OCI-LY3 (cell line): ENCODE measurements at regions not wholly inside any gene's neighbourhood (a gene's known extent, or its start where the extent isn't known, plus 50 kb on each side); places are given as distances from the start of the nearest gene placed in this dataset.

ENCODE experiments used
- H2AFZ ChIP-seq: fragments of 200-600, 300-600 bp; shearing (Covaris generic); 2 replicates; pipeline ENCODE4 v1.6.0; 2014; ENCODE audit warnings: antibody characterized with exemption, low read depth, low read length
- H3K27ac ChIP-seq: fragments of 200-600, 300-600 bp; sonication (generic); 2 replicates; pipeline ENCODE4 v1.5.1; 2014; ENCODE audit warnings: mild to moderate bottlenecking, low read length, moderate library complexity, mixed read lengths
- H3K27me3 ChIP-seq: fragments of 200-600, 300-600 bp; sonication (generic); 2 replicates; pipeline ENCODE4 v1.6.1; 2014; ENCODE audit warnings: low read depth, low read length, mixed read lengths
- H3K36me3 ChIP-seq: fragments of 200-600, 300-600 bp; sonication (generic); replicated peaks from 2 replicates; pipeline ENCODE3; 2014; ENCODE audit warnings: low read depth, low read length, mixed read lengths
- H3K4me1 ChIP-seq: fragments of 300-600, 200-600 bp; sonication (generic); 2 replicates; pipeline ENCODE4 v1.6.1; 2014; ENCODE audit warnings: low read length, mixed read lengths
- H3K4me2 ChIP-seq: fragments of 200-600, 300-600 bp; sonication (generic); 2 replicates; pipeline ENCODE4 v1.6.1; 2014; ENCODE audit warnings: low read length, mixed read lengths
- H3K4me3 ChIP-seq: fragments of 300-600, 200-600 bp; sonication (generic); 2 replicates; pipeline ENCODE4 v1.5.1; 2014; ENCODE audit warnings: antibody characterized with exemption, mild to moderate bottlenecking, low read length, moderate library complexity
- H3K79me2 ChIP-seq: fragments of 300-600, 200-600 bp; shearing (Covaris generic); 2 replicates; pipeline ENCODE4 v1.6.1; 2014; ENCODE audit warnings: mild to moderate bottlenecking, low read length, mixed read lengths
- H3K9ac ChIP-seq: fragments of 300-600, 200-600 bp; shearing (Covaris generic); 2 replicates; pipeline ENCODE4 v1.6.0; 2014; ENCODE audit warnings: mild to moderate bottlenecking, low read length, moderate library complexity
- H3K9me3 ChIP-seq: fragments of 200-600, 300-600 bp; shearing (Covaris generic); 2 replicates; pipeline ENCODE4 v1.6.1; 2014; ENCODE audit warnings: low read length, mixed read lengths; ENCODE audit not compliant: insufficient read depth
- H4K20me1 ChIP-seq: fragments of 200-600, 300-600 bp; sonication (generic); 2 replicates; pipeline ENCODE4 v1.6.1; 2016; ENCODE audit warnings: low read length, mixed read lengths; ENCODE audit not compliant: insufficient read depth
- CTCF ChIP-seq: fragments of 200-600, 300-600 bp; sonication (generic); IDR thresholded peaks from 2 replicates; pipeline ENCODE4 v1.5.1; 2014; ENCODE audit warnings: antibody characterized with exemption, low read length, low read depth
- EZH2phosphoT487 ChIP-seq: fragments of 200-600 bp; shearing (Covaris generic); IDR thresholded peaks from 2 replicates; pipeline ENCODE4 v1.6.1; 2018; ENCODE audit warnings: antibody characterized with exemption, mixed run types, low read depth

DNA sequence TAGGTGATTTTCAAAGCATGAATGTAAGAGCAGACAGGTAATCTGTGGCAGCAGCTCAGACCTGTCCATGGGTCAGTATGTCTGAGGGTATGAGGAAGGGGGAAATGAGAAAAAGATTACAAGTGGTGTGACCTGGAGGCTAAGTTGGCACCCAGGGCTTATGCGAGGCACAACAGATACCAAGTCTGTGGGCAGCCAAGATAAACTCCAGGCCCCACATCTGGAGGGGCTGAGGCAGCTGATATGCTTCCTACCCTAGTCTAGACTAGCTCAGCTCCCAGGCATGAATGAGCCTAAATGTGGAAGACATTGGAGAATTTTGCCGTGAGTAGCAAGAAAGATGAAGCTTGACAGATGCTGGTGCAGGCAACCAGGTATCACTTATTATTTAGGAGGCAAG, 151.7 kb downstream of the PIK3R1 start:
- no peak overlapping the region for H3K4me3 ChIP-seq
- H3K36me3 ChIP-seq: no peaks in the 10 kb centered on the region
- H4K20me1 ChIP-seq: no peaks in the 10 kb centered on the region
- no peak overlapping the region for H3K9ac ChIP-seq
- H3K9me3 ChIP-seq: no peaks in the 10 kb centered on the region
- no peak overlapping the region for H3K4me2 ChIP-seq
- no peaks in the 10 kb centered on the region for H3K79me2 ChIP-seq
- H2AFZ ChIP-seq: no peak overlapping the region
- TF ChIP-seq CTCF: no peak
- no peak for TF ChIP-seq EZH2phosphoT487
- peaks cover 4% of the 10 kb centered on the region; the same call in 1 of the 2 replicates for H3K4me1 ChIP-seq
- no peaks in the 10 kb centered on the region for H3K27me3 ChIP-seq
- no peak overlapping the region for H3K27ac ChIP-seq

DNA sequence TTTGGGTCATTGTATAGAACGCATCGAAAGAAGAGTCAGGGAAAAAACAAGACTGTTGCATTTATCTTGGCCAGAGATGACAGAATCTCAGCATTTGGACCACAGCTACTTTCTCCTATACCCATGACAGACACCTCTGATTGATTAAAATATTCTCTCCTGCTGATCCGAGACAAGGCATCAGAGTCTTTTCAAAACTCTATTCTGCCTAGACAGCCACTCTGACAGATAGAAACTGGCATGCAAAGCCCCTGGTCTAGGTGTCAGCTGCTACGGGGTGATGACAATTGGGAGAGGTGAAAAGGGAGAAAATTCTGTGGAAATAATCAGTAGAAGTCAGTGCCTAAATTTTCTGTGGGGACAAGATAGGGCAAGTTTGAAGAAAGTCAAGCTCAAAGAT, 152.2 kb downstream of the PIK3R1 start:
- Histone ChIP-seq H3K36me3 (no peaks in the 10 kb centered on the region), H3K4me1 (peaks cover 6% of the 10 kb centered on the region; the same call in 1 of the 2 replicates), H3K4me3 (no peak overlapping the region), H2AFZ (no peak overlapping the region), H3K27ac (no peak overlapping the region), H3K9ac (no peak overlapping the region), H3K9me3 (no peaks in the 10 kb centered on the region), H3K27me3 (no peaks in the 10 kb centered on the region), H3K79me2 (no peaks in the 10 kb centered on the region), H3K4me2 (no peak overlapping the region), H4K20me1 (no peaks in the 10 kb centered on the region)
- TF ChIP-seq EZH2phosphoT487 (no peak), CTCF (no peak)

GRCh38 chr5:68368311-68369022, 152.9 kb downstream of the PIK3R1 start:
- Histone ChIP-seq H3K36me3 (no peaks in the 10 kb centered on the region), H4K20me1 (no peaks in the 10 kb centered on the region), H3K27ac (no peak overlapping the region), H3K79me2 (no peaks in the 10 kb centered on the region), H3K9me3 (no peaks in the 10 kb centered on the region), H3K4me3 (no peak overlapping the region), H3K9ac (no peak overlapping the region), H3K4me2 (no peak overlapping the region), H3K27me3 (no peaks in the 10 kb centered on the region), H3K4me1 (peaks cover 6% of the 10 kb centered on the region; the same call in 1 of the 2 replicates), H2AFZ (no peak overlapping the region)
- TF ChIP-seq EZH2phosphoT487: no peak
- TF ChIP-seq CTCF: no peak

GRCh38 chr5:68369023-68369359, 153.4 kb downstream of the PIK3R1 start:
- H3K27ac ChIP-seq: no peak overlapping the region
- H3K9ac ChIP-seq: no peak overlapping the region
- no peak overlapping the region for H3K4me3 ChIP-seq

More at GRCh38 chr5:68369023-68369359, 153.4 kb downstream of the PIK3R1 start:
- no peaks in the 10 kb centered on the region for H3K9me3 ChIP-seq
- H3K36me3 ChIP-seq: no peaks in the 10 kb centered on the region
- no peak overlapping the region for H3K4me2 ChIP-seq
- H3K79me2 ChIP-seq: no peaks in the 10 kb centered on the region
- no peaks in the 10 kb centered on the region for H3K27me3 ChIP-seq
- no peaks in the 10 kb centered on the region for H4K20me1 ChIP-seq
- TF ChIP-seq EZH2phosphoT487 (no peak), CTCF (no peak)
- peaks cover 6% of the 10 kb centered on the region; the same call in 1 of the 2 replicates for H3K4me1 ChIP-seq
- H2AFZ ChIP-seq: no peak overlapping the region
